CD8-positive, alpha-beta memory T cell (primary cell): ENCODE measurements at regions not wholly inside any gene's neighbourhood (a gene's known extent, or its start where the extent isn't known, plus 50 kb on each side); places are given as distances from the start of the nearest gene placed in this dataset.
"Not testable (repeated sequence)": the region's sequence is repeated elsewhere in the genome, so short reads cannot be mapped to it uniquely, and the experiment has no call there.

ENCODE experiments used
- CTCF ChIA-PET: fragments of 350-600 bp; sonication (Branson Sonifier 250); formaldehyde crosslinking; loops from one replicate; lab custom pipeline; 2021; ENCODE audit warnings: antibody characterized with exemption; lab: Charles Lee
- POLR2A ChIA-PET: fragments of 350-600 bp; sonication (Branson Sonifier 250); formaldehyde crosslinking; loops from one replicate; lab custom pipeline; 2021; ENCODE audit warnings: antibody characterized with exemption; lab: Charles Lee
- DNase-seq, 5 donors: peaks; one replicate each; pipeline versions ENCODE4 v3.0.0 to v3.0.0-alpha.2; 2020 to 2022; ENCODE audit warnings: mixed read lengths in 1 of 5
- H3K27ac ChIP-seq: one replicate; pipeline ENCODE4 v1.7.0; 2013; ENCODE audit warnings: low read depth, mild to moderate bottlenecking, low read length, moderate library complexity
- H3K27me3 ChIP-seq: 2 replicates; pipeline ENCODE4 v1.7.0; 2013; ENCODE audit warnings: low read length, mild to moderate bottlenecking; ENCODE audit not compliant: insufficient read depth, poor library complexity, severe bottlenecking
- H3K36me3 ChIP-seq: 2 replicates; pipeline ENCODE4 v1.7.0; 2013; ENCODE audit warnings: mild to moderate bottlenecking, low read length, moderate library complexity; ENCODE audit not compliant: insufficient read depth
- H3K4me1 ChIP-seq: 2 replicates; pipeline ENCODE4 v1.7.0; 2013; ENCODE audit warnings: mild to moderate bottlenecking, low read length, moderate library complexity; ENCODE audit not compliant: insufficient read depth
- H3K4me3 ChIP-seq: 2 replicates; pipeline ENCODE4 v1.7.0; 2013; ENCODE audit warnings: mild to moderate bottlenecking, low read length
- H3K9me3 ChIP-seq: 2 replicates; pipeline ENCODE4 v1.7.0; 2013; ENCODE audit warnings: mild to moderate bottlenecking, low read length
- H3K27ac Mint-ChIP-seq, 8 donors: one replicate each; pipeline ENCODE4 v1.8.0; 2020 to 2021; ENCODE audit warnings: mixed read lengths in 8 of 8, mild to moderate bottlenecking in 6 of 8, inconsistent platforms in 3 of 8, moderate library complexity in 3 of 8
- H3K27me3 Mint-ChIP-seq, 2 donors: one replicate each; pipeline ENCODE4 v1.8.0; 2020 to 2021; ENCODE audit warnings: mixed read lengths in 2 of 2, mild to moderate bottlenecking in 1 of 2, moderate library complexity in 1 of 2
- H3K36me3 Mint-ChIP-seq, 3 donors: one replicate each; pipeline ENCODE4 v1.8.0; 2020 to 2021; ENCODE audit warnings: mixed read lengths in 3 of 3, inconsistent platforms in 1 of 3, mild to moderate bottlenecking in 1 of 3
- H3K4me1 Mint-ChIP-seq, 3 donors: one replicate each; pipeline ENCODE4 v1.8.0; 2020 to 2021; ENCODE audit warnings: mixed read lengths in 3 of 3, inconsistent platforms in 1 of 3, mild to moderate bottlenecking in 1 of 3
- H3K4me3 Mint-ChIP-seq, 7 donors: one replicate each; pipeline ENCODE4 v1.8.0; 2020 to 2021; ENCODE audit warnings: mixed read lengths in 7 of 7, mild to moderate bottlenecking in 6 of 7, moderate library complexity in 4 of 7, inconsistent platforms in 2 of 7
- H3K9me3 Mint-ChIP-seq, 5 donors: one replicate each; pipeline ENCODE4 v1.8.0; 2020 to 2022; ENCODE audit warnings: mixed read lengths in 5 of 5, mild to moderate bottlenecking in 3 of 5, moderate library complexity in 2 of 5, inconsistent platforms in 1 of 5

GRCh38 chr6:19911223-19911622 lies 74.1 kb downstream of the ID4 start:
- no peak for DNase-seq

GRCh38 chr6:19918436-19918835 lies 81.3 kb downstream of the ID4 start:
- CTCF ChIA-PET, result no interaction called here
- peaks cover 0 to 3% of the 10 kb centered on the region in 2 donors for H3K27me3 Mint-ChIP-seq
- POLR2A ChIA-PET, result no interaction called here
- no peak overlapping the region for H3K27ac ChIP-seq
- DNase-seq, result no peak
- H3K4me3 ChIP-seq, result no peak overlapping the region
- no peaks in the 10 kb centered on the region for H3K4me1 ChIP-seq
- H3K36me3 ChIP-seq, result no peaks in the 10 kb centered on the region
- H3K27ac Mint-ChIP-seq, result no peak overlapping the region
- no peaks in the 10 kb centered on the region for H3K9me3 ChIP-seq
- H3K27me3 ChIP-seq, result no peaks in the 10 kb centered on the region
- no peak overlapping the region for H3K4me3 Mint-ChIP-seq
- H3K9me3 Mint-ChIP-seq, result peaks cover 10 to 35% (median 17%) of the 10 kb centered on the region in 5 donors
- H3K36me3 Mint-ChIP-seq, result no peaks in the 10 kb centered on the region
- no peaks in the 10 kb centered on the region for H3K4me1 Mint-ChIP-seq

More at GRCh38 chr6:19911223-19911622, 74.1 kb downstream of the ID4 start:
- H3K9me3 Mint-ChIP-seq, result peaks cover 7 to 28% (median 17%) of the 10 kb centered on the region in 5 donors
- POLR2A ChIA-PET, result no interaction called here
- Histone ChIP-seq H3K27ac (no peak overlapping the region), H3K9me3 (no peaks in the 10 kb centered on the region), H3K36me3 (no peaks in the 10 kb centered on the region), H3K4me3 (no peak overlapping the region), H3K4me1 (no peaks in the 10 kb centered on the region), H3K27me3 (no peaks in the 10 kb centered on the region)
- CTCF ChIA-PET, result no interaction called here
- H3K27me3 Mint-ChIP-seq, result peaks cover 0 to 4% of the 10 kb centered on the region in 2 donors
- no peaks in the 10 kb centered on the region for H3K36me3 Mint-ChIP-seq
- no peak overlapping the region for H3K27ac Mint-ChIP-seq
- H3K4me3 Mint-ChIP-seq, result no peak overlapping the region
- no peaks in the 10 kb centered on the region for H3K4me1 Mint-ChIP-seq

DNA sequence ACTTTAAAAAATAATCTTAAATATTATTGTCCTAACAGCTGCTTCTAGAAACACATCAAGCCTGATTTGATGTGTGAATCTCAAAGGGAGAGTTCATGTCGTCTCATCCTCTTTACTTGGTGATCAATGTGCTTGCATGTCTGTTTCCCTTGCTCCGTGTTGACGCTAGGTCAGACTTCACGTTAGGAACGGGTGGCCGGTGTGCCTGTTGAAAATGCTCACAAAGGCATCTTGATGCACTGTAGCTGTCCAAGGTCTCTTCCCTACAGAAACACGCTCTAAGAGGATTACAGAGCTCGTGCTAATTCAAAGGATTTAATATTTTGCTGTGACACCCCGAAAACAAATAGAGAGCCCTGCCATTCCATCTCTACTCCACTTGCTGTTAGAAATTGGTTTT lies 84.6 kb downstream of the ID4 start:
- DNase-seq, result no peak
- Mint-ChIP-seq H3K4me1 (no peaks in the 10 kb centered on the region), H3K36me3 (no peaks in the 10 kb centered on the region), H3K27ac (no peak overlapping the region), H3K27me3 (peaks cover 0 to 3% of the 10 kb centered on the region in 2 donors), H3K4me3 (no peak overlapping the region), H3K9me3 (peaks cover 3 to 15% (median 6%) of the 10 kb centered on the region in 5 donors)
- no peaks in the 10 kb centered on the region for H3K27me3 ChIP-seq
- H3K4me1 ChIP-seq, result no peaks in the 10 kb centered on the region
- ChIA-PET POLR2A (no interaction called here), CTCF (no interaction called here)
- no peaks in the 10 kb centered on the region for H3K9me3 ChIP-seq
- no peak overlapping the region for H3K4me3 ChIP-seq
- H3K27ac ChIP-seq, result no peak overlapping the region
- H3K36me3 ChIP-seq, result no peaks in the 10 kb centered on the region

DNA sequence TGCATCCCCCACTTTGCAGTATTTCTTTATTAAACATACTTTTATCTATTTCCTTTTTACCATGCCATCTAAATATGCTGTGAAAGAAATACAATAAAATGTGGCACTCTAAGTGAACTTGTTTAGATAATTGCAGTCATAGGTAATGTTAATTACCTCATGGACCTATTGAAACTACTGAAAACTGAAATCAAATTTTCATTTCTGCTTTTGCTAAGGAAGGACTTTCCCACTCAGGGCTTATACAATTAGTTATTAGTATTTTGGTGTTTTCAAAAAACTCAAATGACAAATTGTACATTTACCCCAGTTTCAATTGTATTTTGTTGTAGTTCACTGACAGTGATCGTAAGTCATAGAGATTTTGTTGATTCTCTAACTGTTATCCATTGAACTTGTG lies 88.4 kb downstream of the ID4 start:
- Mint-ChIP-seq H3K27me3 (peaks cover 0 to 3% of the 10 kb centered on the region in 2 donors), H3K27ac (no peak overlapping the region), H3K4me1 (no peaks in the 10 kb centered on the region), H3K9me3 (peaks cover 0 to 4% (median 3%) of the 10 kb centered on the region in 5 donors), H3K36me3 (no peaks in the 10 kb centered on the region), H3K4me3 (no peak overlapping the region)
- DNase-seq, result no peak
- no peaks in the 10 kb centered on the region for H3K9me3 ChIP-seq
- H3K4me3 ChIP-seq, result no peak overlapping the region
- no peaks in the 10 kb centered on the region for H3K36me3 ChIP-seq
- ChIA-PET POLR2A (no interaction called here), CTCF (no interaction called here)
- no peaks in the 10 kb centered on the region for H3K27me3 ChIP-seq
- no peak overlapping the region for H3K27ac ChIP-seq
- no peaks in the 10 kb centered on the region for H3K4me1 ChIP-seq

- DNase-seq, result no peak
- H3K4me3 Mint-ChIP-seq, result no peak overlapping the region
- H3K4me3 ChIP-seq, result no peak overlapping the region
- H3K9me3 ChIP-seq, result no peaks in the 10 kb centered on the region
- CTCF ChIA-PET, result no interaction called here
- H3K27ac ChIP-seq, result no peak overlapping the region
- H3K4me1 ChIP-seq, result no peaks in the 10 kb centered on the region
- no peaks in the 10 kb centered on the region for H3K27me3 Mint-ChIP-seq
- H3K9me3 Mint-ChIP-seq, result peaks cover 0 to 4% (median 0%) of the 10 kb centered on the region in 5 donors
- H3K36me3 Mint-ChIP-seq, result no peaks in the 10 kb centered on the region
- H3K27me3 ChIP-seq, result no peaks in the 10 kb centered on the region
- H3K4me1 Mint-ChIP-seq, result no peaks in the 10 kb centered on the region
- H3K36me3 ChIP-seq, result no peaks in the 10 kb centered on the region
- H3K27ac Mint-ChIP-seq, result no peak overlapping the region
- POLR2A ChIA-PET, result no interaction called here
Measured at GRCh38 chr6:19928461-19928860, 91.3 kb downstream of the ID4 start.

DNA sequence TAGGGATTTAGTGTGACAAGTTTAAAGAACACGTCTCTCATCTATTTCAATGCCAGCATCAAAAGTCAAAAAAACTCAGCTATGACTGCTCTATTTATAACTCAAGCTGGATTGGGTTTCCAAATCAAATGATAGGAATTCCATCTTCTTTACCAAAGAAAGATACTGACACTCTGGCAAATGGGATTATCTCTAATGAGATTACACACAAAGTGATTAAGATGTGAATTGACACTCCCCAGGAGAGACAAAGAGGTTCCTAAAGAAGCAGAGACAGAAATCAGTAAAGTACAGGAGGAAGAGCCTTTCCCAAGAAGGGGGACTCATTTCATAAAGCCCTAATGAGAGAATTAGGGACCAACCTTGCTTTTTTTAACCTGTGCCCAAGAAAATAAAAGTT lies 92.1 kb downstream of the ID4 start:
- no peak overlapping the region for H3K27ac Mint-ChIP-seq
- Histone ChIP-seq H3K36me3 (no peaks in the 10 kb centered on the region), H3K9me3 (no peaks in the 10 kb centered on the region), H3K27ac (no peak overlapping the region), H3K4me3 (no peak overlapping the region), H3K4me1 (no peaks in the 10 kb centered on the region), H3K27me3 (no peaks in the 10 kb centered on the region)
- no peaks in the 10 kb centered on the region for H3K36me3 Mint-ChIP-seq
- H3K4me3 Mint-ChIP-seq, result no peak overlapping the region
- H3K4me1 Mint-ChIP-seq, result no peaks in the 10 kb centered on the region
- POLR2A ChIA-PET, result no interaction called here
- CTCF ChIA-PET, result no interaction called here
- peaks cover 0 to 2% (median 0%) of the 10 kb centered on the region in 5 donors for H3K9me3 Mint-ChIP-seq
- no peaks in the 10 kb centered on the region for H3K27me3 Mint-ChIP-seq
- DNase-seq, result no peak

- CTCF ChIA-PET, result no interaction called here
- H3K36me3 ChIP-seq, result no peaks in the 10 kb centered on the region
- no peak overlapping the region for H3K4me3 ChIP-seq
- no peaks in the 10 kb centered on the region for H3K9me3 ChIP-seq
- no peaks in the 10 kb centered on the region for H3K4me1 ChIP-seq
- Mint-ChIP-seq H3K27ac (no peak overlapping the region), H3K4me1 (no peaks in the 10 kb centered on the region), H3K4me3 (no peak overlapping the region), H3K27me3 (peaks cover 0 to 1% of the 10 kb centered on the region in 2 donors), H3K36me3 (no peaks in the 10 kb centered on the region), H3K9me3 (peaks cover 0 to 3% (median 2%) of the 10 kb centered on the region in 5 donors)
- H3K27ac ChIP-seq, result no peak overlapping the region
- no peak for DNase-seq
- no peaks in the 10 kb centered on the region for H3K27me3 ChIP-seq
- POLR2A ChIA-PET, result no interaction called here
Measured at GRCh38 chr6:19934996-19935591, 97.9 kb downstream of the ID4 start.

GRCh38 chr6:19939321-19939720 lies 102.2 kb downstream of the ID4 start:
- DNase-seq, CTCF ChIA-PET, H3K27ac ChIP-seq, POLR2A ChIA-PET, H3K4me3 Mint-ChIP-seq, H3K9me3 ChIP-seq, H3K27ac Mint-ChIP-seq, H3K36me3 Mint-ChIP-seq, H3K4me3 ChIP-seq, H3K9me3 Mint-ChIP-seq, H3K4me1 ChIP-seq, H3K27me3 ChIP-seq, H3K36me3 ChIP-seq, H3K27me3 Mint-ChIP-seq, H3K4me1 Mint-ChIP-seq: not testable (repeated sequence)

DNA sequence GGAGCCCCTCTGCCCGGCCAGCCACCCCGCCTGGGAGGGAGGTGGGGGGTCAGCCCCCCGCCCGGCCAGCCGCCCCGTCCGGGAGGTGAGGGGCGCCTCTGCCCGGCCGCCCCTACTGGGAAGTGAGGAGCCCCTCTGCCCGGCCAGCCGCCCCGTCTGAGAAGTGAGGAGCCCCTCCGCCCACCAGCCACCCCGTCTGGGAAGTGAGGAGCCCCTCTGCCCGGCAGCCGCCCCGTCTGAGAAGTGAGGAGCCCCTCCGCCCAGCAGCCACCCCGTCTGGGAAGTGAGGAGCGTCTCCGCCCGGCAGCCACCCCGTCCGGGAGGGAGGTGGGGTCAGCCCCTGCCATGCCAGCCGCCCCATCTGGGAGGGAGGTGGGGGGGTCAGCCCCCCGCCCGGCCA lies 102.8 kb downstream of the ID4 start:
- H3K27me3 ChIP-seq, H3K9me3 Mint-ChIP-seq, CTCF ChIA-PET, H3K36me3 ChIP-seq, H3K4me3 ChIP-seq, H3K4me1 ChIP-seq, H3K27me3 Mint-ChIP-seq, H3K9me3 ChIP-seq, H3K27ac ChIP-seq, H3K4me1 Mint-ChIP-seq, DNase-seq, POLR2A ChIA-PET, H3K36me3 Mint-ChIP-seq, H3K27ac Mint-ChIP-seq, H3K4me3 Mint-ChIP-seq: not testable (repeated sequence)
